GM12878 (cell line): ENCODE measurements at regions not wholly inside any gene's neighbourhood (a gene's known extent, or its start where the extent isn't known, plus 50 kb on each side); places are given as distances from the start of the nearest gene placed in this dataset.

ENCODE experiments used
- EP300 ChIP-seq, 2 experiments: fragments of 150-350 bp in 1 of 2; IDR thresholded peaks; 2 replicates each; pipeline ENCODE4 v1.6.1; 2011 to 2012; ENCODE audit warnings: low read depth in 2 of 2, low read length in 2 of 2, borderline replicate concordance in 1 of 2, improper control_type of control experiment in 1 of 2, inconsistent platforms in 1 of 2; ENCODE audit not compliant: control insufficient read depth in 1 of 2
- EZH2 ChIP-seq: IDR thresholded peaks from 2 replicates; pipeline ENCODE4 v1.6.1; 2012; ENCODE audit warnings: low read depth, mild to moderate bottlenecking, control low read depth, inconsistent platforms, low read length, borderline replicate concordance; ENCODE audit not compliant: control insufficient read depth
- TF ChIP-seq, protein P1 (sequence below), 3 experiments: IDR thresholded peaks in 2 of 3; conservative IDR thresholded peaks in 1 of 3; 2 replicates each; pipeline ENCODE4 v1.5.1; 2011; ENCODE audit warnings: low read depth in 3 of 3, low read length in 3 of 3, mild to moderate bottlenecking in 3 of 3, control low read depth in 2 of 3, moderate library complexity in 2 of 3, inconsistent platforms in 1 of 3, mixed read lengths in 1 of 3; ENCODE audit not compliant: control insufficient read depth in 2 of 3, insufficient read depth in 1 of 3; ENCODE audit errors: extremely low read depth in 1 of 3

DNA sequence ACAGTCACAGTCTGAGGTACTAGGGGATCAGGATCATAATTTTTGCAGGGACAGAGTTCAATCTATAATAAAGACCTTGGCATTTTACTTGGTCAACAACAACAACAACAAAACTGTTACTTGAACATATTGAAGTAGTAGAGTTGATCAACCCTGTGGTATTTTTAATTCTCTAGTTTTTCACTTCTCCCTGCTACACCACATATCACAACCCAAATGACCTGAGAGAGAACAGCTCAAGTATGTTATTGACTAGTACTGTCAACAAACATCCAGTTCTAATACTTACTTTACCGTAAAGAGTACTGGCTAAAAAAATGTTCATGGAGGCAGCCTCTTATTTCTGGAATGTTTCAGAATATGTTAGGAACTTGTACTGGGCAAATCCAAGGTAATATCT, 90.5 kb upstream of the FAM3C start:
- TF ChIP-seq EP300 (IDR thresholded peaks at IDR 0.05; ENCODE audit: borderline replicate concordance in 1 of 2, control insufficient read depth in 1 of 2, low read depth in 2 of 2, low read length in 2 of 2) (no peak), EZH2 (no peak)
- TF ChIP-seq, protein P1, sequence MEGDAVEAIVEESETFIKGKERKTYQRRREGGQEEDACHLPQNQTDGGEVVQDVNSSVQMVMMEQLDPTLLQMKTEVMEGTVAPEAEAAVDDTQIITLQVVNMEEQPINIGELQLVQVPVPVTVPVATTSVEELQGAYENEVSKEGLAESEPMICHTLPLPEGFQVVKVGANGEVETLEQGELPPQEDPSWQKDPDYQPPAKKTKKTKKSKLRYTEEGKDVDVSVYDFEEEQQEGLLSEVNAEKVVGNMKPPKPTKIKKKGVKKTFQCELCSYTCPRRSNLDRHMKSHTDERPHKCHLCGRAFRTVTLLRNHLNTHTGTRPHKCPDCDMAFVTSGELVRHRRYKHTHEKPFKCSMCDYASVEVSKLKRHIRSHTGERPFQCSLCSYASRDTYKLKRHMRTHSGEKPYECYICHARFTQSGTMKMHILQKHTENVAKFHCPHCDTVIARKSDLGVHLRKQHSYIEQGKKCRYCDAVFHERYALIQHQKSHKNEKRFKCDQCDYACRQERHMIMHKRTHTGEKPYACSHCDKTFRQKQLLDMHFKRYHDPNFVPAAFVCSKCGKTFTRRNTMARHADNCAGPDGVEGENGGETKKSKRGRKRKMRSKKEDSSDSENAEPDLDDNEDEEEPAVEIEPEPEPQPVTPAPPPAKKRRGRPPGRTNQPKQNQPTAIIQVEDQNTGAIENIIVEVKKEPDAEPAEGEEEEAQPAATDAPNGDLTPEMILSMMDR (IDR thresholded peaks at IDR 0.05 in 2 of 3, conservative IDR thresholded peaks at IDR 0.05 in 1 of 3; ENCODE audit: control insufficient read depth in 2 of 3, extremely low read depth in 1 of 3, insufficient read depth in 1 of 3, low read depth in 3 of 3, low read length in 3 of 3): no peak
